Activated CD4-positive, alpha-beta memory T cell treated with anti-CD3 and anti-CD28 coated beads for 36 hours (primary cell): ENCODE measurements at regions not wholly inside any gene's neighbourhood (a gene's known extent, or its start where the extent isn't known, plus 50 kb on each side); places are given as distances from the start of the nearest gene placed in this dataset.
"Not testable (repeated sequence)": the region's sequence is repeated elsewhere in the genome, so short reads cannot be mapped to it uniquely, and the experiment has no call there.

Experiments used
- CTCF ChIA-PET: fragments of 350-600 bp; sonication (Branson Sonifier 250); formaldehyde crosslinking; loops from one replicate; lab custom pipeline; 2021; ENCODE audit warnings: antibody characterized with exemption, inconsistent platforms; lab: Charles Lee
- POLR2A ChIA-PET: fragments of 350-600 bp; sonication (Branson Sonifier 250); formaldehyde crosslinking; loops from one replicate; lab custom pipeline; 2021; ENCODE audit warnings: antibody characterized with exemption; lab: Charles Lee
- DNase-seq: peaks from one replicate; pipeline ENCODE4 v3.0.0-alpha.2; 2020
- H3K27ac Mint-ChIP-seq: one replicate; pipeline ENCODE4 v1.8.0; 2021; ENCODE audit warnings: mixed read lengths
- H3K27me3 Mint-ChIP-seq: one replicate; pipeline ENCODE4 v1.8.0; 2021; ENCODE audit warnings: mixed read lengths
- H3K36me3 Mint-ChIP-seq: one replicate; pipeline ENCODE4 v1.8.0; 2021; ENCODE audit warnings: mixed read lengths
- H3K4me1 Mint-ChIP-seq: one replicate; pipeline ENCODE4 v1.8.0; 2021; ENCODE audit warnings: low read depth, mixed read lengths
- H3K4me3 Mint-ChIP-seq: one replicate; pipeline ENCODE4 v1.8.0; 2021; ENCODE audit warnings: mild to moderate bottlenecking, mixed read lengths
- H3K9me3 Mint-ChIP-seq: one replicate; pipeline ENCODE4 v1.8.0; 2021; ENCODE audit warnings: mixed read lengths
- intact Hi-C: fragments of 100-400 bp; cut with micrococcal nuclease; formaldehyde crosslinking; loops from one replicate; pipeline ENCODE4 v1.15.1; 2023

DNA sequence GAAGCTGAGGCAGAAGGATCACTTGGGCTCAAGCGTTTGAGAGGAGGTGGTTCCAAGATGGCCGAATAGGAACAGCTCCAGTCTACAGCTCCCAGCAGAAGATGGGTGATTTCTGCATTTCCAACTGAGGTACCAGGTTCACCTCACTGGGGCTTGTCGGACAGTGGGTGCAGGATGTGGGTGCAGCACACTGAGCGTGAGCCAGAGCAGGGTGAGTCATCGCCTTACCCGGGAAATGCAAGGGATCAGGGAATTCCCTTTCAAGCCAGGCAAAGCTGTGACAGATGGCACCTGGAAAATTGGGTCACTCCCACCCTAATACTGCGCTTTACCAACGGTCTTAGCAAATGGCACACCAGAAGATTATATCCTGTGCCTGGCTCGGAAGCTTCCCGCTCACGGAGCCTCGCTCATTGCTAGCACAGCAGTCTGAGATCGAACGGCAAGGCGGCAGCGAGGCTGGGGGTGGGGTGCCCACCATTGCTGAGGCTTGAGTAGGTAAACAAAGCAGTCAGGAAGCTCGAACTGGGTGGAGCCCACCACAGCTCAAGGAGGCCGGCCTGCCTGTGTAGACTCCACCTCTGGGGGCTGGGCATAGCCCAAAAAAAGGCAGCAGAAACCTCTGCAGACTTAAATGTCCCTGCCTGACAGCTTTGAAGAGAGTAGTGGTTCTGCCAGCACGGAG is 482.6 kb upstream of the DAB2 start:
- DNase-seq, H3K4me1 Mint-ChIP-seq, H3K36me3 Mint-ChIP-seq, H3K9me3 Mint-ChIP-seq, POLR2A ChIA-PET, CTCF ChIA-PET, intact Hi-C loops, H3K4me3 Mint-ChIP-seq, H3K27ac Mint-ChIP-seq: not testable (repeated sequence)
- peaks cover 31% of the 10 kb centered on the region for H3K27me3 Mint-ChIP-seq

DNA sequence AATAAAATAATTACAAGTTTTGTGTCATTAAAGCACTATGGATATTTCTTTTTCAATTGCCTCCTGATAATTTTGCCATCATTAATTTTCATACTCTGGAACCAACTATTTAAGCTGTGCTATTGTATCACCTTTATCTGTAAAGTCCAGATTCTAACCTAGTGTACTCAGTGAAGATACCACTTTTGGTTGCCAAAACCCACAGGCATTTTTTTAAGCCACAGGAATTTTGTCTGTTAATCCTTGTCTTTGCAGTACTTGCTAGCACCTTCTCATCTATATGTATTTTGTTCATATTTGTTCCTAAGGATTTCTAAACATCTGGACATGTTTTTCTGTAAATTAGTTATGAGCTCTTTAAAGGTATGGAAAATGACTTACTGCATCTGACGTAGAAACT is 481.4 kb upstream of the DAB2 start:
- intact Hi-C loops, result no loop called here
- DNase-seq, result no peak
- Mint-ChIP-seq H3K27me3 (peaks cover 31% of the 10 kb centered on the region), H3K4me1 (no peaks in the 10 kb centered on the region), H3K4me3 (no peak overlapping the region), H3K27ac (no peak overlapping the region), H3K9me3 (peaks cover 6% of the 10 kb centered on the region), H3K36me3 (no peaks in the 10 kb centered on the region)
- ChIA-PET CTCF (no interaction called here), POLR2A (no interaction called here)

DNA sequence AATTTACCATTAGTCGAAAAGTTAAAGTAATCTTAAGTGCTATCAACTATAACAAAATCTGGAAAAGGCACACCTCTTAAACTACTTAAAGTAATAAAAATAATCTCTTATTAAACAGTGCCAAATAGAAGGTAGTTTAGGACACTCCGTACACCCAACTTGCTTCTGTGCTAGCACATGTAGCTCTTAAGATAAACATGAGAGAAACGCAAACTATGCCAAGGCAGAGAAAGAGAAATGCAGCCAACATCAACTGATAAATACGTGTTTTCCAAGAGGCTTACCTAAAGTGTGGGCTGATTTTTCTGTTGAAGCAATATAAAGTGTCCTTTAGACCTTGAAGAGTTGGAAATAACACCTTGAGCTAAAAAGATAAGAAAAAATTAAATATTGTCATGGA is 480.6 kb upstream of the DAB2 start:
- ChIA-PET POLR2A (no interaction called here), CTCF (no interaction called here)
- Mint-ChIP-seq H3K4me1 (no peaks in the 10 kb centered on the region), H3K27me3 (peaks cover 31% of the 10 kb centered on the region), H3K4me3 (no peak overlapping the region), H3K27ac (no peak overlapping the region), H3K9me3 (peaks cover 6% of the 10 kb centered on the region), H3K36me3 (no peaks in the 10 kb centered on the region)
- no peak for DNase-seq
- intact Hi-C loops, result no loop called here

DNA sequence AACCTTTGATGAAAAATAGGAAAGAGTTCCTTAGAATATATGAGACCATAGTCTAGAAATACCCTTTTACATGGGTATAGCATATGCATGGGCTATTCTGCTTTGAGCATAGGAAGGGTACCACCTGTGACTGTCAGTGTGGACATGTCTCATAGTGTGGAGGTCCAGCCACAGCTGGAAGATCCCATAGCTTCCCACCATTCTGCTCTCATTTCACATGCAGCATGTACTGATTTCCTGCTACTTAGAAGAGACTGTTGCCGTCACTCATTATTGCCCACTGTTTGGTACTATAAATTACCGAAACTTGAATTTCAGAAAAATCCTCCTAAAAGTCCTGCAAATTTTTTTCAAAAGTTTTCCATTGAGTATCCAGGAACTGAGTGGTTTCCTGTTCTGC is 477.8 kb upstream of the DAB2 start:
- Mint-ChIP-seq H3K4me3 (no peak overlapping the region), H3K9me3 (no peaks in the 10 kb centered on the region), H3K27ac (no peak overlapping the region), H3K36me3 (no peaks in the 10 kb centered on the region), H3K27me3 (peaks cover 18% of the 10 kb centered on the region), H3K4me1 (no peaks in the 10 kb centered on the region)
- ChIA-PET CTCF (no interaction called here), POLR2A (no interaction called here)
- DNase-seq, result no peak
- intact Hi-C loops, result no loop called here

DNA sequence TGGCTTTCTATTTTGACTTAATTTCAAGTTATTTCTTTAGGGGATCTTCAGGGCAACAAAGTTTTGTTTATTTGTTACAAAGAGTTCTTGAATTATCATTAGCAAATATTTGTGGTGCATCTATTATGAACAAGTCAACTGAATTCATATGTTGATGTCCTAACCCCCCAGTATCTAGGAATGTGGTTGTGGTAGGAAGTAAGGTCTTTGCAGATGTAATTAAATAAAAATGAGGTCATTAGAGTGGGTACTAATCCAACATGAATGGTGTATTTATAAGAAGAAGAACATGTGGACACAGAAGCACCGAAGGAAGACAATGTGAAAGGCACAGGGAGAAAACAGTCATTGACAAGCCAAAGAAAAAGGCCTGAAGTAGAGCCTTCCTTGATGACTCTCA is 474.0 kb upstream of the DAB2 start:
- DNase-seq, result no peak
- CTCF ChIA-PET, result no interaction called here
- Mint-ChIP-seq H3K27me3 (peaks cover 5% of the 10 kb centered on the region), H3K9me3 (no peaks in the 10 kb centered on the region), H3K4me3 (no peak overlapping the region), H3K4me1 (no peaks in the 10 kb centered on the region), H3K27ac (no peak overlapping the region), H3K36me3 (no peaks in the 10 kb centered on the region)
- POLR2A ChIA-PET, result no interaction called here
- intact Hi-C loops, result no loop called here

DNA sequence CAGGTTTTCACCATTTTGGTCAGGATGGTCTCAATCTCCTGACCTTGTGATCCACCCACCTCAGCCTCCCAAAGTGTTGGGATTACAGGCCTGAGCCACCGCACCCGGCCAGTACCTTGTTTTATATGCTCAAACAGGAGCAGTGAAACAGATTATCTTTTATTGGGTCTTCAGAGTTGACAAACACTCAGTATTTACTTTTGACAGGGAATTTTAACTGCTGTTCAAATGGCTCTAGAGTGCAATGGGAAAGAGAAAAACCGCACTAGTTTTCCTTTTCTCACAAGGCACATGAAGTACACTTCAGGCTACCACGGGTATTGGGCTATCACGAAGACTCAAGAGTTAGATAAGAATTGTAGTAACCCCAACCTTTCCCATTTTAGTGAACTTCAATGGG is 471.9 kb upstream of the DAB2 start:
- ChIA-PET CTCF (no interaction called here), POLR2A (no interaction called here)
- H3K36me3 Mint-ChIP-seq, result no peaks in the 10 kb centered on the region
- H3K9me3 Mint-ChIP-seq, result no peaks in the 10 kb centered on the region
- no peaks in the 10 kb centered on the region for H3K4me1 Mint-ChIP-seq
- no peak overlapping the region for H3K27ac Mint-ChIP-seq
- no peak for DNase-seq
- intact Hi-C loops, result no loop called here
- H3K27me3 Mint-ChIP-seq, result peaks cover 2% of the 10 kb centered on the region
- H3K4me3 Mint-ChIP-seq, result no peak overlapping the region

DNA sequence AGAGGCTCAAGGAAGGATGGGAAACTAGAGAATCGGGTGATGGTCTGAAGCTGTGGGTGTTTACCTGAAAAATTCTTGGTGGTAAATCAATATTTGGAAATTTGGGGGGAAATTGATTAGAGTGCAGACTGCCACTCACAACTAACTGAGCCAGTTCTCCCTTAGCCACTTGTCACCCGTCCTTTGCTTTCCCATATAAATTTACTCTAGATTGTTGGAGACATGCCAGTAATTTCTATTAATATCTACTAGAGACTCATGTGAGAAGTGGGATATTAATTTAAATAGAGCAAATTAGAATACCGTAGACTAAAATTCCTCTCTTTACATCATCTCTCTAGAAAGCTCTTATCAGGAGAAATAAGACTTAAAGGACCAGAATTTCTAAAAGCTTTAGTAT is 471.3 kb upstream of the DAB2 start:
- Mint-ChIP-seq H3K4me1 (no peaks in the 10 kb centered on the region), H3K36me3 (no peaks in the 10 kb centered on the region), H3K27ac (no peak overlapping the region), H3K9me3 (no peaks in the 10 kb centered on the region), H3K27me3 (peaks cover 2% of the 10 kb centered on the region), H3K4me3 (no peak overlapping the region)
- ChIA-PET CTCF (no interaction called here), POLR2A (no interaction called here)
- intact Hi-C loops, result no loop called here
- no peak for DNase-seq

DNA sequence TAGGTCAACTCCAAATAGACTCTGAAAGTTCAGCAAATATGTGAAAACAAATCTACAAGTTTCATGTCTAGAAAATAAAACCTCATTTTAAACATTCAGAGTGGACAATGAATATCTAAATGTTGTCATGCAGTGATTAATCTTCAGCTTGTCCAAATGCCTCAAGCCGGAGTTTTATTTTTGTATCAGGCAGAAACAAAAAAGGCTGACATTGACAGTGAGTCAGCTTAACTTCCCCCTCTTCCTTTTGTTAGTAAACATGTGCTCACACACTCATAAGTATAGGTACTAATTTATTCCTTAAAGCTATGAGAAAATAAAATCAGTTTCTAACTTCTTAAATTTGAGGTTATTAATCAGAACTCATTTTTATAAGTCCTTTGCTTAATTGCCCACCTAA is 467.9 kb upstream of the DAB2 start:
- Mint-ChIP-seq H3K27ac (no peak overlapping the region), H3K4me3 (no peak overlapping the region), H3K4me1 (no peaks in the 10 kb centered on the region), H3K9me3 (no peaks in the 10 kb centered on the region), H3K27me3 (peaks cover 2% of the 10 kb centered on the region), H3K36me3 (no peaks in the 10 kb centered on the region)
- intact Hi-C loops, result no loop called here
- CTCF ChIA-PET, result no interaction called here
- no peak for DNase-seq
- POLR2A ChIA-PET, result no interaction called here

DNA sequence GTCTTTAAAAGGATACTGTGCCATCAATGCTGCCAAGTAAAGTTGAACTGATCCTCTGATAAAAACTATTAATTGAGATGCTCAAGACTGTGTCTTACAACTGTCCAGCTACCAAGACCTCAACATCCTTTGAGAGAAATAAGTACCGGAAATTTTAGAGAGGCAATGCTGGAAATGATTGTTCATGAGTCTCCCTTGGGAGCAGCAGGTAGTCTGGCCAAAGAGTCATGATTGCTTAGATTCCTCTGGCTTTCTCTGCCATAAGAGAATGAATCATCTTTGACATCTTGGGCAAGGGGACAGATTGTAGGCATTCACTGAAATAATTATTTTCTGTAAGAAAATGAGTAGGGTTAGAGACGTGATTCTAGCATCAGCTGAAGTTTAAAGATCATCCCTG is 466.6 kb upstream of the DAB2 start:
- no peak for DNase-seq
- H3K4me1 Mint-ChIP-seq, result no peaks in the 10 kb centered on the region
- no peak overlapping the region for H3K27ac Mint-ChIP-seq
- H3K27me3 Mint-ChIP-seq, result peaks cover 2% of the 10 kb centered on the region
- no peaks in the 10 kb centered on the region for H3K36me3 Mint-ChIP-seq
- intact Hi-C loops, result no loop called here
- ChIA-PET CTCF (no interaction called here), POLR2A (no interaction called here)
- H3K4me3 Mint-ChIP-seq, result no peak overlapping the region
- H3K9me3 Mint-ChIP-seq, result no peaks in the 10 kb centered on the region

DNA sequence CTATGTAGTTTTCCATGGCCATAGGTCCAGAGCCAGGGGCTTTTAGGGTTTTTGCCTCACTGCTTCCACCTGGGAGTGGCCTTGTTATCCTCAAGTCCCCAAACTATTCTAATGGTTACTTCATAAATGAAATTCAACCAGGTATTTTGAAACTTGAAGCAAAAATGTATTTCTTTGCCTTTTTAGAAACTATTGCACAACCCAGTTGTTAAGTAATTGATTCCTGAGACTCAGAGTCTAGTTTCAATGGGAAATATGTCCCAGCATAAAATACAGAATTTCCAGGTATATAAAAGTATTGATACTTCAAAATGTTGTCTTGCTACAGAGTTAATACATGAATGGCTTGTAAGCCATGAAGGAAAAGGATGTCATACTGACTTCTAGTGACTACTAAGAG is 456.2 kb upstream of the DAB2 start:
- no peaks in the 10 kb centered on the region for H3K4me1 Mint-ChIP-seq
- H3K9me3 Mint-ChIP-seq, result no peaks in the 10 kb centered on the region
- no peak overlapping the region for H3K4me3 Mint-ChIP-seq
- ChIA-PET POLR2A (no interaction called here), CTCF (no interaction called here)
- no peak for DNase-seq
- H3K27me3 Mint-ChIP-seq, result peaks cover 8% of the 10 kb centered on the region
- no peak overlapping the region for H3K27ac Mint-ChIP-seq
- intact Hi-C loops, result no loop called here
- no peaks in the 10 kb centered on the region for H3K36me3 Mint-ChIP-seq

DNA sequence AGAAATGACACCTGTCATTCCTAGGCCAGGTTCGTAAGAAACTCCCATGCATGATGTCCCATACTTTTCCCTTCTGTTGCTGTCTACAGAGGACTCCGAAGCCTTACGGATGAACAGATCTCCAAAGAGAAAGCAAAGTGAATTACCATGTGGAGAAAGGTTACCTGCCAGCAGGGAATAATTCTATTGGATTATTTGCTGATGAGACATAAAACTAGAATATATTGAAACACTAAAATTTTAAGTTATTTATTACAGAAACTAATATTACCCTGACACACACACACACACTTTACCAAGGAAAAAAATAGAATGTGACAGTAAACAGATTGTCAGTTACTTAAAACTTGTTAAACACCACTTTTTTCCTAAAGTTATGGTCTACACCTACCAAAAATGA is 452.7 kb upstream of the DAB2 start:
- ChIA-PET CTCF (no interaction called here), POLR2A (no interaction called here)
- Mint-ChIP-seq H3K27ac (no peak overlapping the region), H3K4me3 (no peak overlapping the region), H3K27me3 (peaks cover 3% of the 10 kb centered on the region), H3K9me3 (no peaks in the 10 kb centered on the region), H3K4me1 (no peaks in the 10 kb centered on the region), H3K36me3 (no peaks in the 10 kb centered on the region)
- intact Hi-C loops, result no loop called here
- DNase-seq, result no peak

DNA sequence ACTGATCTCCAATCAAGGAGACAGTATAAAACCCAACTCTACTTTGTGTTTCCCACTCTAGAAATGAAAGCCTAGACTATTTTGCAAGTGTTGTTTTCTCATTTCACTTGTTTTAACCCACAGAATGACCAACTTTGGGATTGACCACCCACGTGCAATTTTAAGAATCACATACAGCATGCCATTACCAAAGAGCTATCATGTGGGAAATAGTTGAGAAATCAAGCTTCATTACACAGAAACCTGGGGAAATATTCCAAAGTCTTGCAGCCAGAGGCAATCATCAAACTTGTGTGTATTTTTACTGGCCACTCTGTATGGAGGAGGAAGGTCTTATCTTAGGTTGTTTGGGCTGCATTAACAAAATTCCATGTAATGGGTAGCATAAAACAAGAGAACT is 451.4 kb upstream of the DAB2 start:
- CTCF ChIA-PET, result no interaction called here
- intact Hi-C loops, result no loop called here
- POLR2A ChIA-PET, result no interaction called here

DNA sequence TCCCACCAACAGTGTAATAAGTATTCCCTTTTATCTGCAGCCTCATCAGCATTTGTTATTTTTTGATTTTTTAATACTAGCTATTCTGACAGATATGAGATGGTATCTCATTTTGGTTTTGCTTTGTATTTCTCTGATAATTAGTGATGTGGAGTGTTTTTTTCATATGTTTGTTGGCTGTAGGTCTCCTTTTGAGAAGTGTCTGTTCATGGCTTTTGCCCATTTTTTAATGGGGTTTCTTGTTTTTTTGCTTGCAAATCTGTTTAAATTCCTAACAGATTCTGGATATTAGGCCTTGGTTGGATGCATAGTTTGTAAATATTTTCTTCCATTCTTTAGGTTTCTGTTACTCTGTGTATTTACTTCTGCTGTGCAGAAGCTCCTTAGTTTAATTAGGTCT is 445.4 kb upstream of the DAB2 start:
- Mint-ChIP-seq H3K4me1 (no peaks in the 10 kb centered on the region), H3K27me3 (no peaks in the 10 kb centered on the region), H3K27ac (no peak overlapping the region), H3K36me3 (no peaks in the 10 kb centered on the region), H3K4me3 (no peak overlapping the region), H3K9me3 (peaks cover 10% of the 10 kb centered on the region)
- ChIA-PET POLR2A (no interaction called here), CTCF (no interaction called here)
- no peak for DNase-seq
- intact Hi-C loops, result no loop called here

More for the DNA sequence above, 451.4 kb upstream of the DAB2 start:
- no peak for DNase-seq
- Mint-ChIP-seq H3K27ac (no peak overlapping the region), H3K9me3 (no peaks in the 10 kb centered on the region), H3K36me3 (no peaks in the 10 kb centered on the region), H3K27me3 (peaks cover 3% of the 10 kb centered on the region), H3K4me3 (no peak overlapping the region), H3K4me1 (no peaks in the 10 kb centered on the region)
